ENCODE measurements at regions not wholly inside any gene's neighbourhood (a gene's known extent, or its start where the extent isn't known, plus 50 kb on each side); places are given as distances from the start of the nearest gene placed in this dataset.

DNA sequence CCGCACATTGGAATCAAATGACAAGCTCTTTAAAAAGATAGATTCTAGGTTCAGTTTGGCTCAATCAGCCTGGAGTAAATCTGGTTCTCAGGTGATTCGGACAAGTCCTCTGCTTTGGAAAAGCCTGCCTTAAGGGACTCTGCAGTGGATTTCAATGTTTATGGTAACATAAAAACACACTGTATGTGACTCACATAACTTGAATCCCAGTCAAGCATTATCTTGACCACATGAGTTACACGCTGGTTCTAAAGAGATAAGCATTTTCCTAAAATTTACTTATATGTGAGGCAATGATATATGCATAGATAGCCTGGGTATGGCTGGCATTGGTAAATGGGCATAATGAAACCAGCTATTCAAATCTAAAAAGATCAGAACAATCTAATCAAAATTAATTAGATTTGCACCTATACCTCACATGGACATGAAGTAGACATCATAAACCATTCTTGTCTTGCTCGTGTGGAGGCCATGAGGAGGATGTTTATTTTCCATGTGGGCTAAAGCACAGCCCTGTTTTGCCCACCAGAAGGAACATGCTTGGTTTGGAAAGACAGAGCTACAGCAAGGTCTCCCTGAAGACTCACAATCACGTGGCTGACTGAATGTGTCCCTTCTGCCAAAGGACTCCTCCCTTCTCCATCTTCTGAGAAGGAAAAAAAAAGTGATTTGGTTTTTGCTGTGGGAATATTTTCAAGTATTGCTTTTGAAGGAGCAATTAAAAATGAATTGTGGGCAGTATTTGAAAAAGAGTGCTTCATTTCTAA, 351.7 kb downstream of the DIRAS2 start:
- no peak for DNase-seq

GRCh38 chr9:90296539-90296938, 346.1 kb downstream of the DIRAS2 start:
- DNase-seq: peak; percentile 52

GRCh38 chr9:90299968-90300367, 342.7 kb downstream of the DIRAS2 start:
- DNase-seq: peak; percentile 39

DNA sequence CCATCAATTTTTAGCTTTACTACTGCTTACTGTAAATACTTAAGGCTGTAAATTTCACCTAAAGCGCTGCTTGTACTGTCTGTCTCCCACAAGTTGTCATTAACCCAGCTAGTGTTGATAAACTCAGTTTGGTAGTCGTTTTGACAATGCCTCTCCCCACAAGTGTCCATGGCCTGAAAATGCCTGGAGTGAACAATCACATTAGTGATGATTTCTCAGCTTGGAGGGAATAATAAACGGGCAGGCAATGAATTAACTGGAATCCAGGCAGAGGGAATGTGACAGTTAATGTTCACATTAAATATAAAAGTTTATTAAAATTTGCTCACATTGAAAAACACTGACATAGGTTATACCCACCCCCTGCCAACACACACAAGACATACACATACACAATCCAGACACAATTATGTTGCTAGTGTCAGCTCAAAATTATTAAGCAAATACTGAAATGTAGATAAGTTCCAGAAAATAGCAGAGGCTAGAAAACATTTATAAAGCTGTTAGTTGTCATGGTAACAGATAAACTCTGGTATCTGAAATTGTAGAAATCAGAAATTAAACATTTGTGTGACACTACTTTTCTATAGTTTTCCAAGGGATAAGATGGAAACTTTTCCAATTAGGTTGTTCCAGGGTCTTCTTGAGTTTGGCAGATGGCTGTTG, 341.9 kb downstream of the DIRAS2 start:
- peak; percentile 44 for DNase-seq

GRCh38 chr9:90301277-90301653, 341.4 kb downstream of the DIRAS2 start:
- DNase-seq: peak; percentile 54

DNA sequence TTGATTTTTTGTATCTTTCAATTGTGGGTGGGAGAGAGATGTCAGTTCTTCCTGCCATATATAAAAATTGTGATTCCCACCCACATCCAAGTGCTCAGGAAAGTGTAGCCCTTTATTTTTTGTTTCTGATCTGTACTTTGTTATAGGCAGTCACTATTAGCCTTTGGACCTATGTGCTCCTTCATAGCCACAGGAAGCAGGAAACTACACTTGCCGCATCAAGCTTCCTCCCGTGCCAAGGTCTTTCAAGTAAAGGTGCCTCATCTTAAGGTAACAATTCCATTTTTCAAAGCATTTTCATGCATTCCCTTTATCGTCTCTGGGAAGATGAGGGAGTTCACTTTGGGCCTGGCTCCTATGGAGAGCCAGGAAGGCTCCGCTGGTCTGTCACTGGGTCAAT, 339.0 kb downstream of the DIRAS2 start:
- DNase-seq: no peak

GRCh38 chr9:90306158-90306557, 336.5 kb downstream of the DIRAS2 start:
- DNase-seq: no peak

DNA sequence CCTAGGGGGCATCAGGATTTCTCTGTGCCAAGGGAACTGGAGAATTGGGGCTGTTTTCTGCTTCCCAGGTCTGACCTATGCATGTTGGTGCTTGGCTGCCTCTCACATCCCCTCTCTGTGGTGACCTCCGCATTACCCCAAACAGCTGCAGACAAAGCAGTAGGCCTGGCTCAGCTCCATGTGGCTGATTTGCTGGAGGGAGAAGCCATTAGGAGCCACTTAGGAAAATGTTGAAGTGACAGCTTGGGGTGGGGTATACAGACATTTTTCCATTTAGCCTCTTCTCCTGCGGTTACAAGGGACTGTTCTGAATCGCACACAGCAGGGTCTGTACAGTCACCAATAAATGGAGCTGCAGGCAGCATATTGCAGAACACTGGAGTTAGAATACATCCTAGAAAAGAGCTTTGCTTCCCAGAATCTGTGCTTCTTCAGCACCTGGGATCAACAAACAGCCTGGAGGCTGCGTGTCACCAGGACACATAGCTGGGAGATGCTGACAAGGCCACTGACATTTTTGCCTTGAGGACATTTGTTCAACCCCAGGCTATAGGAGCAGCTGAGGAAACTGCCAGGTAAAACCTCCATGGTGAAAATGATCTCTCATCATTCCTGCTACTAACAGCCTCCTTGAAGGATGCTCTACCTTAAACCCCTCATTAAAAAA, 335.3 kb downstream of the DIRAS2 start:
- peak; percentile 84 for DNase-seq

- DNase-seq: no peak
Observed at GRCh38 chr9:90307891-90308290, 334.7 kb downstream of the DIRAS2 start.

DNA sequence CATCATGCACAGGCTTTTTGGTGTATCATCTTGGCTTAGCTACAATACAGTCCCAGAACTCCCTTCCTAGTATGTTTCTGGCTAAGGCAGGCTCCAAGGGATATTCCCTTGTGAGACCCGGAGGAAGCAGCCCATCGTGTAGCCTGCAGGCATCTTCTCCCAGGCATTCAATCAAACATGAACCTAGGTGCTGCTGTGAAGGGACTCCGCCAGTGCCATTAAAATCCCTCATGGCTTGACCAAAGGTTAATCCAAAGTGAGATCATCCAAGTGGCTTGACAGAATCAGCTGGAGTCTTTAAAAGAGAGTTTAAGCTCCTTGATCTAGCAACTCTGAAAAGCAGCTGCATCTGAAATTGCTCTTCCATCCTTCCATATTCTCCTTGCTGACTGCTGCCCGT, 333.9 kb downstream of the DIRAS2 start:
- peak; percentile 28 for DNase-seq

GRCh38 chr9:90309809-90310520, 332.7 kb downstream of the DIRAS2 start:
- no peak for DNase-seq

DNA sequence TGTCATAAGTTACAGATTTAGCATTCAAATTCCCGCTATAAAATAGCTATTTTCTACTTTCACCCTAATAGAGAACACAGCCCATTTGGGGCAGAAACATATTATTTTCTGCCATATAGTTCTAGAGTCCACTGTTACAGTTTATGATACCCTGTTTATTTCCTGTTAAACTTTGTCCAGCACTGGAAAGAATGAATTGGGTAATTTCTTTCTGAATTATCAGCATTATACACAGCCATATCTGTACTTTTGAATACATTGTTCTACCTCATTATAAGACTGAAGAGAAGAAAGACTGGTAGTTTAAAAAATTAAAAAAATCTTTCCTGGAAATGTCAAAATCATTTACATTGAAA, 332.1 kb downstream of the DIRAS2 start:
- no peak for DNase-seq

DNA sequence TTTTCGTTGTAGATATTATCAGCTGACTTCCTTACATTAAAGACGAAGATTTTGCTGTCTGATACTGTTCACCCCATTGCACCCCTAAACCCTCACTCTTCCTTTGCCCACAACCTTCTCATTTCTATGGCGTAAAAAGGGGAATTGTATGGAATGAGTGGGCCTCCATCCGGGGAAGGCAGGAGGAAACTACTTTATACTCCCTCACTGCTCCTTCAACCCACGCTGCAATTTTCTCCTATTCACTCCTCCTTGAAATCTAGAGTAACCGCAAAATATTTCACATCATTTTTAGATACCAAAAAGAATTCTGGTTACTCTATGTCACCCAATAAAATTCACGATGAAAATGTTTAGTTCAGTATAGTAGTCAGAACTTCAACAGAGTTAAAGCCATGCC, 330.8 kb downstream of the DIRAS2 start:
- DNase-seq: no peak

- DNase-seq: no peak
Observed at GRCh38 chr9:90322296-90322695, 320.3 kb downstream of the DIRAS2 start.

DNA sequence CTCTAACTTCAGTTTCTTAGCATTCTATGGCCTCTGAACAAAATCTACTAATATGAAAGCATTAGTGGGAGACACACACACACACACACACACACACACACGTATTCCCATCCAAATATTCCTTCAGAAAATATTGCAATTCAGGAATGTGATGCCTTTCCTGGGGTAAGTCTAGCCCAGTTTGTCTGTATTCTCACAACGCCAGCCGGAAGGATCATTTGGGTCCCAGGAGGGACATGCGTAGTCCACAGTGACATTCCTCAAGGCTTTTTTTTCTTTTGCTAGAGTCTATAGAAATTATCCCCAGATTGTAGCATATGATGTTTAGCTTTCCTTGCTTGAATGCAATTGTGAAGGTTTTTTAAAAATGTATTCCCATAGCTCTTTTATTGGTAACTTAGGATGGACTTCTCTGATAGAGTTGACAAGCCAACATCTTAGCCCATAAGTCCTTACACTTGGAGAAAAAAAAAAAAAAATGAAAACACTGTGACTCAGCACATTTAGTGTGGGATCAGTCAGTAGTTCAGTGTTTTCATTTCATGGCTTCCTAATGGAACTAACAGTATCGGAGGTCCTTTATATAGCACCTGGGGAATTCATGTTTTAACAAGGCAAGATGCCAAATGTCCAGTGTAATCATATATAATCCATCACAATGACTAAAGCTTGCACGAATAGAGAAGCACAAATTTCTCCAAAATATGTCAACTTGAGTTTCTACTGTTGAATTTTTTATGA, 316.5 kb downstream of the DIRAS2 start:
- DNase-seq: no peak

- no peak for DNase-seq
Observed at GRCh38 chr9:90330231-90330630, 312.4 kb downstream of the DIRAS2 start.

- DNase-seq: no peak
Observed at GRCh38 chr9:90331826-90332575, 310.6 kb downstream of the DIRAS2 start.

- DNase-seq: no peak
Observed at GRCh38 chr9:90333226-90333625, 309.4 kb downstream of the DIRAS2 start.

GRCh38 chr9:90340421-90340820, 302.2 kb downstream of the DIRAS2 start:
- DNase-seq: no peak

DNA sequence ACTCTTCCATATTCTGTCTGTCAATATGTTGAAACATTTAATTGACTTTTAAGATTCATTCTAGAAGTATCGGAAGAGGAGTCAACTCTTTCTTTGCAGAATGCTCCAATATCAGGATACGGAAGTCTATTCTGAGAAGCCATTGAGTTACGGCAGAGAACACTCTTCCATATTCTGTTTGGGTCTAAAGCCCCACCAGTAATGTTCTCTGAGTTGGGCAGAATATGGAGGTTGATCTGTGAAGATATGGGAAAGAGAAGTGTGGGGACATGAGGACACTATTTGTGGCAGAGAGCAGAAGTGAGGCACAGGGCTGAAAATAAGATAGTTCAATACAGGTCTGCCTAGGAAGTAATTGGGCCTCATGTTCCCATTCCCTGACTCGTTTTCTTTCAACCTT, 300.0 kb downstream of the DIRAS2 start:
- DNase-seq: no peak

- peak; percentile 46 for DNase-seq
Observed at GRCh38 chr9:90343366-90343765, 299.3 kb downstream of the DIRAS2 start.

DNA sequence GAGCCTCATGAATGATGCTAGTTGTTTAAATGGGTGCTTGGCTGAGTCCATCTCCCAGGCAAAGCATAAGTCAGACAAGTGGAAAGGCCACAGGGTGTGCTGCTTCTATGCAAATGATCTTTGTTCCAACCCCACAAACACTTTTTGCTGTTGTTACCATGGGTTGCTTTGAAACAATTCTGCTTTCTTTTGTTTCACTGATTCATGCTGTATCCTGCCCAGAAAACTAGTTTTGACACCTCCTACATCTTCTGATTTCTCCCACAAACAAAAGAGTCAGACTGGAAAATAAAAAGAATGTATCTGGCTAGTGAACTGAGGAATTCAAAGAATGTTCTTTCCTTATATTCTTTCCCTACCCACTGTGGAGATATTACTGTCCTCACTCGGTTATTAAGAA, 298.6 kb downstream of the DIRAS2 start:
- DNase-seq: peak; percentile 23
